Smooth muscle cell (in vitro differentiated cells): ENCODE measurements at regions not wholly inside any gene's neighbourhood (a gene's known extent, or its start where the extent isn't known, plus 50 kb on each side); places are given as distances from the start of the nearest gene placed in this dataset.

Source experiments
- DNase-seq: peaks from one replicate; lab custom pipeline; 2025; ENCODE audit not compliant: unreplicated experiment; lab: John Stamatoyannopoulos, UW
- H2AFZ ChIP-seq: fragments of 200-600 bp; sonication (generic); 2 replicates; pipeline ENCODE4 v1.6.0; 2016; ENCODE audit warnings: antibody characterized with exemption, low read depth, mild to moderate bottlenecking
- H3F3A ChIP-seq: fragments of 200-600 bp; sonication (generic); 2 replicates; pipeline ENCODE4 v1.6.0; 2017; ENCODE audit warnings: antibody characterized with exemption, low read depth
- H3K27ac ChIP-seq: fragments of 200-600 bp; sonication (generic); 2 replicates; pipeline ENCODE4 v1.5.1; 2016; ENCODE audit warnings: low read depth, mild to moderate bottlenecking
- H3K27me3 ChIP-seq: fragments of 200-600 bp; sonication (generic); 2 replicates; pipeline ENCODE4 v1.6.1; 2016; ENCODE audit warnings: low read depth, mild to moderate bottlenecking
- H3K36me3 ChIP-seq: fragments of 200-600 bp; sonication (generic); 2 replicates; pipeline ENCODE4 v1.5.1; 2016; ENCODE audit warnings: low read depth
- H3K4me1 ChIP-seq: fragments of 200-600 bp; sonication (generic); 2 replicates; pipeline ENCODE4 v1.5.1; 2016; ENCODE audit warnings: low read depth
- H3K4me2 ChIP-seq: fragments of 200-600 bp; sonication (generic); 2 replicates; pipeline ENCODE4 v1.6.0; 2016; ENCODE audit warnings: mild to moderate bottlenecking
- H3K4me3 ChIP-seq: fragments of 200-600 bp; sonication (generic); 2 replicates; pipeline ENCODE4 v1.5.1; 2016; ENCODE audit warnings: mild to moderate bottlenecking
- H3K79me2 ChIP-seq: fragments of 200-600 bp; sonication (generic); 2 replicates; pipeline ENCODE4 v1.6.0; 2016; ENCODE audit warnings: low read depth, mild to moderate bottlenecking
- H3K9ac ChIP-seq: fragments of 200-600 bp; sonication (generic); 2 replicates; pipeline ENCODE4 v1.6.0; 2016; ENCODE audit warnings: low read depth
- H3K9me3 ChIP-seq: fragments of 200-600 bp; sonication (generic); replicated peaks from 2 replicates; pipeline ENCODE4 v1.5.1; 2016; ENCODE audit warnings: low read depth
- H4K20me1 ChIP-seq: fragments of 200-600 bp; sonication (generic); 2 replicates; pipeline ENCODE4 v1.6.0; 2016; ENCODE audit warnings: low read depth
- WGBS: methylation state at CpG from one replicate; pipeline ENCODE4 v1.1.7; 2016; ENCODE audit warnings: low lambda C conversion rate; 5-methylcytosine and 5-hydroxymethylcytosine counted together
- TF ChIP-seq, protein P1 (sequence below): fragments of 200-600 bp; sonication (generic); IDR thresholded peaks from 2 replicates; pipeline ENCODE4 v1.5.1; 2017; ENCODE audit warnings: borderline replicate concordance, mild to moderate bottlenecking, antibody characterized with exemption; ENCODE audit not compliant: insufficient read depth, poor library complexity, severe bottlenecking

DNA sequence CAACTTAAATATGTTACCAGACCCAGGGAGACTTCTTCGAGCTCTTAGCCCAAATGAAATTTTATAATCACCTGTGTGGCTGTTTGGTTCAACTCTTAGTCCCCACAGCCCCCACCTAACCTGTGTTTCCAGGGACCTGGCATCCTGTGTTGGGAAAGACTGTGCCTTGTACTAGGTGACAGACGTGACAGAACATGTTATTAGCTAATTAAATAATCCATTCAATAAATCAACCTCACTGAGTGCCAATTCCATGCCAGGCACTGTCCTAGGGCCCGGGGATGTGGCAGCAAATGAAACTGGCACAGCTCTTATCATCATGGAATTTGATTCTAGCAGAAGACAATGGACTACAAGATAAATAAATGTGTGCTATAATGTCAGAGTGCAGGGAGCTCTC is 431.9 kb downstream of the MIAT start:
- no peak for DNase-seq
- Histone ChIP-seq H3K27me3 (peaks cover 60% of the 10 kb centered on the region), H2AFZ (no peak overlapping the region), H3K4me1 (no peaks in the 10 kb centered on the region), H3K79me2 (no peaks in the 10 kb centered on the region), H3K27ac (no peak overlapping the region), H3K9me3 (no peaks in the 10 kb centered on the region), H3F3A (no peaks in the 10 kb centered on the region), H3K4me2 (no peak overlapping the region), H4K20me1 (no peaks in the 10 kb centered on the region), H3K4me3 (no peak overlapping the region), H3K9ac (no peak overlapping the region), H3K36me3 (no peaks in the 10 kb centered on the region)
- 59% methylated on average over 3 of the region's 3 CpGs for WGBS
- TF ChIP-seq, protein P1, sequence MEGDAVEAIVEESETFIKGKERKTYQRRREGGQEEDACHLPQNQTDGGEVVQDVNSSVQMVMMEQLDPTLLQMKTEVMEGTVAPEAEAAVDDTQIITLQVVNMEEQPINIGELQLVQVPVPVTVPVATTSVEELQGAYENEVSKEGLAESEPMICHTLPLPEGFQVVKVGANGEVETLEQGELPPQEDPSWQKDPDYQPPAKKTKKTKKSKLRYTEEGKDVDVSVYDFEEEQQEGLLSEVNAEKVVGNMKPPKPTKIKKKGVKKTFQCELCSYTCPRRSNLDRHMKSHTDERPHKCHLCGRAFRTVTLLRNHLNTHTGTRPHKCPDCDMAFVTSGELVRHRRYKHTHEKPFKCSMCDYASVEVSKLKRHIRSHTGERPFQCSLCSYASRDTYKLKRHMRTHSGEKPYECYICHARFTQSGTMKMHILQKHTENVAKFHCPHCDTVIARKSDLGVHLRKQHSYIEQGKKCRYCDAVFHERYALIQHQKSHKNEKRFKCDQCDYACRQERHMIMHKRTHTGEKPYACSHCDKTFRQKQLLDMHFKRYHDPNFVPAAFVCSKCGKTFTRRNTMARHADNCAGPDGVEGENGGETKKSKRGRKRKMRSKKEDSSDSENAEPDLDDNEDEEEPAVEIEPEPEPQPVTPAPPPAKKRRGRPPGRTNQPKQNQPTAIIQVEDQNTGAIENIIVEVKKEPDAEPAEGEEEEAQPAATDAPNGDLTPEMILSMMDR = no peak

DNA sequence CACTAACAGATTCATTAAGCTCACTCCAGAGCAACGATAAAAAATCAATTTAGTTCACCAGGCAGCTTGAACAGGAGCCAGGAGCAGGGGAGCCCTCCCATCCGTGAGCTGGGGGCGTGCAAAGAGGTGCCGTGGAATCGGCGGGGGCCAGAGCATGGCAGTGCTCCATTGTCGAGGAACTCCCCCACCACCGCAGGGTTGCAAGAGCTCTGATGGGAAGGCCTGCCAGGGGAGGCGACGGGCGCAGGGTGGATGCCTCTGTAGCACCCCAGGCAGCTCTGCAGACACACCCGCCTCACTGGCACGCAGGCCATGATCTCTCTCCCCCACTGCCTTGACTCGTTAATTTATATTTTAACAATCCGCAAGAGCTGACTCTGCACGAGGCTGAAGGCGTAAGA is 433.2 kb downstream of the MIAT start:
- H3F3A ChIP-seq = no peaks in the 10 kb centered on the region
- H3K79me2 ChIP-seq = no peaks in the 10 kb centered on the region
- no peak for DNase-seq
- no peak overlapping the region for H3K9ac ChIP-seq
- H3K4me2 ChIP-seq = no peak overlapping the region
- H3K4me1 ChIP-seq = no peaks in the 10 kb centered on the region
- H3K4me3 ChIP-seq = no peak overlapping the region
- TF ChIP-seq, protein P1 = no peak
- H3K9me3 ChIP-seq = no peaks in the 10 kb centered on the region
- H3K27ac ChIP-seq = no peak overlapping the region
- H2AFZ ChIP-seq = no peak overlapping the region
- H3K27me3 ChIP-seq = peaks cover 54% of the 10 kb centered on the region
- 93% methylated on average over 17 of the region's 17 CpGs for WGBS
- no peaks in the 10 kb centered on the region for H3K36me3 ChIP-seq
- no peaks in the 10 kb centered on the region for H4K20me1 ChIP-seq

- no peak overlapping the region for H2AFZ ChIP-seq
- no peak overlapping the region for H3K9ac ChIP-seq
- H3K79me2 ChIP-seq = no peaks in the 10 kb centered on the region
- DNase-seq = no peak
- H3K27me3 ChIP-seq = peaks cover 45% of the 10 kb centered on the region
- H3K4me2 ChIP-seq = no peak overlapping the region
- no peak overlapping the region for H3K4me3 ChIP-seq
- no peaks in the 10 kb centered on the region for H3K36me3 ChIP-seq
- no peak overlapping the region for H3K27ac ChIP-seq
- WGBS = 66% methylated on average over 4 of the region's 4 CpGs
- TF ChIP-seq, protein P1 = no peak
- no peaks in the 10 kb centered on the region for H3F3A ChIP-seq
- no peaks in the 10 kb centered on the region for H4K20me1 ChIP-seq
- H3K4me1 ChIP-seq = no peaks in the 10 kb centered on the region
- no peaks in the 10 kb centered on the region for H3K9me3 ChIP-seq
Measured at GRCh38 chr22:27093422-27093821, 436.0 kb downstream of the MIAT start.

DNA sequence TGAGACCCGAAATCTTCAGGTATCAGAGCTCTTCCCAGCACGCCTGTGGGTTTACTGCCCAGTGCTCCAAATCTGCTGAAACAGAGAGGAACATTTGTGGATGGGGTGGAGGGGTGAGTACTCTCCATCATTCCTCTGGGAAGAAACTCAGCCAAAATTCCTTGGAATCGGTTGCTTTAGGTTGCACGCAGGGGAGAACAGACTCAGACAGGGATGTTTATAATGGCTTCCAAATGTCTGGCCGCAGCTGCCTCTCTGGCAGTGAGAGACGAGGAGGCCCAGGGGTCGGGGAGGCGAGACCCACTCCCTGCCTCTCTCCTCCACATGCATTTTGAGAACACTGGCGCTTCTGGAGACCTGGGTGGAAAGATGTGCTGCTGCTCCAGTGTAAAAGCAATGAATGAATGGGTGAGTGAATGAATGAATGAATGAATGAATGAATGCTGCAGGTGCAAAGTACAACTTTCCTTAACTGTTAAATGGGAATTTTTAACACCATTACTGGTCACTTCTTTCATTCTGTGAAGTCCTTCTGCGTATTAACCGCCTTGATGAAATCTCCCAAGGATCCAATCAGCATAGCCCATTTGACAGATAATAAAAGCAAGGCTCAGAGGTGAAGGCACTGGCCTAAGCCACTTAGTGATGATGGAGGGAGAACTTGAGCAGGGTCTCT is 437.4 kb downstream of the MIAT start:
- no peak for DNase-seq
- H2AFZ ChIP-seq = no peak overlapping the region
- TF ChIP-seq, protein P1 = no peak
- no peak overlapping the region for H3K4me2 ChIP-seq
- WGBS = 87% methylated on average over 11 of the region's 11 CpGs
- no peak overlapping the region for H3K27ac ChIP-seq
- H4K20me1 ChIP-seq = no peaks in the 10 kb centered on the region
- H3K9ac ChIP-seq = no peak overlapping the region
- no peak overlapping the region for H3K4me3 ChIP-seq
- no peaks in the 10 kb centered on the region for H3K4me1 ChIP-seq
- no peaks in the 10 kb centered on the region for H3K9me3 ChIP-seq
- no peaks in the 10 kb centered on the region for H3K36me3 ChIP-seq
- no peaks in the 10 kb centered on the region for H3K79me2 ChIP-seq
- peaks cover 34% of the 10 kb centered on the region for H3K27me3 ChIP-seq
- H3F3A ChIP-seq = no peaks in the 10 kb centered on the region
